Liver (tissue), 7 donors: ENCODE measurements at regions not wholly inside any gene's neighbourhood (a gene's known extent, or its start where the extent isn't known, plus 50 kb on each side); places are given as distances from the start of the nearest gene placed in this dataset.

Experiments used
- DNase-seq: peaks from one replicate; pipeline ENCODE4 v3.0.0-alpha.2; 2017; ENCODE audit warnings: low spot score
- H3K27ac ChIP-seq, 2 donors: one replicate each; pipeline ENCODE4 v1.7.0; 2013; ENCODE audit warnings: inconsistent platforms in 2 of 2, low read length in 2 of 2, control low read depth in 1 of 2, low read depth in 1 of 2, mild to moderate bottlenecking in 1 of 2
- H3K27me3 ChIP-seq, 4 donors: one replicate each; pipeline versions ENCODE4 v1.6.1 to v1.7.0; 2013; ENCODE audit warnings: low read length in 3 of 4, inconsistent platforms in 1 of 4, mild to moderate bottlenecking in 1 of 4, moderate library complexity in 1 of 4; ENCODE audit not compliant: control insufficient read depth in 4 of 4, insufficient read depth in 4 of 4
- H3K36me3 ChIP-seq, 4 donors: one replicate each; pipeline versions ENCODE4 v1.6.1 to v1.7.0; 2013; ENCODE audit warnings: low read length in 3 of 4, mild to moderate bottlenecking in 3 of 4, low read depth in 1 of 4, moderate library complexity in 1 of 4; ENCODE audit not compliant: control insufficient read depth in 4 of 4, insufficient read depth in 3 of 4
- H3K4me1 ChIP-seq, 4 donors: one replicate each; pipeline versions ENCODE4 v1.6.1 to v1.7.0; 2013; ENCODE audit warnings: low read length in 3 of 4, mild to moderate bottlenecking in 3 of 4, moderate library complexity in 1 of 4; ENCODE audit not compliant: control insufficient read depth in 4 of 4, insufficient read depth in 4 of 4
- H3K4me3 ChIP-seq, 3 donors: one replicate each; pipeline versions ENCODE4 v1.6.1 to v1.7.0; 2013; ENCODE audit warnings: low read length in 3 of 3, control low read depth in 1 of 3, low read depth in 1 of 3, mild to moderate bottlenecking in 1 of 3
- H3K9ac ChIP-seq, 2 donors: one replicate each; pipeline ENCODE4 v1.7.0; 2013; ENCODE audit warnings: low read length in 2 of 2, mild to moderate bottlenecking in 2 of 2, moderate library complexity in 2 of 2, control low read depth in 1 of 2, low read depth in 1 of 2
- H3K9me3 ChIP-seq, 4 donors: one replicate each; pipeline versions ENCODE4 v1.6.1 to v1.7.0; 2013; ENCODE audit warnings: low read length in 3 of 4; ENCODE audit not compliant: control insufficient read depth in 4 of 4
- EGR1 ChIP-seq, 2 donors: IDR thresholded peaks; 2 replicates each; pipeline ENCODE4 v1.6.1; 2016 to 2018; ENCODE audit warnings: antibody characterized with exemption in 2 of 2, low read depth in 2 of 2
- FOXA1 ChIP-seq: IDR thresholded peaks from 2 replicates; pipeline ENCODE4 v1.6.1; 2016; ENCODE audit warnings: antibody characterized with exemption
- FOXA2 ChIP-seq: IDR thresholded peaks from 2 replicates; pipeline ENCODE4 v1.6.1; 2016; ENCODE audit warnings: antibody characterized with exemption
- GABPA ChIP-seq, 2 donors: IDR thresholded peaks in 1 of 2; conservative IDR thresholded peaks in 1 of 2; 2 replicates each; pipeline ENCODE4 v1.6.1; 2016; ENCODE audit warnings: antibody characterized with exemption in 2 of 2, mild to moderate bottlenecking in 1 of 2, moderate library complexity in 1 of 2
- HNF4A ChIP-seq, 2 donors: conservative IDR thresholded peaks; 2 replicates each; pipeline ENCODE4 v1.6.1; 2016; ENCODE audit warnings: antibody characterized with exemption in 2 of 2, mild to moderate bottlenecking in 2 of 2
- HNF4G ChIP-seq: IDR thresholded peaks from 2 replicates; pipeline ENCODE4 v1.6.1; 2016; ENCODE audit warnings: antibody characterized with exemption
- JUND ChIP-seq, 2 donors: IDR thresholded peaks; 2 replicates each; pipeline ENCODE4 v1.6.1; 2016; ENCODE audit warnings: antibody characterized with exemption in 2 of 2
- TAF1 ChIP-seq: conservative IDR thresholded peaks from 2 replicates; pipeline ENCODE4 v1.6.1; 2016; ENCODE audit warnings: antibody characterized with exemption, mild to moderate bottlenecking
- YY1 ChIP-seq: IDR thresholded peaks from 2 replicates; pipeline ENCODE4 v1.6.1; 2016; ENCODE audit warnings: antibody characterized with exemption, mild to moderate bottlenecking
- WGBS: extraction: QIAGEN DNeasy Blood & Tissue Kit; methylation state at CpG from one replicate; pipeline ENCODE4 v1.1.7; 2013; 5-methylcytosine and 5-hydroxymethylcytosine counted together
- TF ChIP-seq, protein P1 (sequence below): IDR thresholded peaks from 2 replicates; pipeline ENCODE4 v1.6.1; 2016; ENCODE audit warnings: antibody characterized with exemption
- TF ChIP-seq, protein P2 (sequence below): IDR thresholded peaks from 2 replicates; pipeline ENCODE4 v1.6.1; 2016; ENCODE audit warnings: antibody characterized with exemption
- TF ChIP-seq, protein P3 (sequence below): IDR thresholded peaks from 2 replicates; pipeline ENCODE4 v1.6.1; 2016; ENCODE audit warnings: antibody characterized with exemption
- donor health status: healthy.
- donor health status: healthy.
- donor health status: healthy.
- donor health status: healthy.

DNA sequence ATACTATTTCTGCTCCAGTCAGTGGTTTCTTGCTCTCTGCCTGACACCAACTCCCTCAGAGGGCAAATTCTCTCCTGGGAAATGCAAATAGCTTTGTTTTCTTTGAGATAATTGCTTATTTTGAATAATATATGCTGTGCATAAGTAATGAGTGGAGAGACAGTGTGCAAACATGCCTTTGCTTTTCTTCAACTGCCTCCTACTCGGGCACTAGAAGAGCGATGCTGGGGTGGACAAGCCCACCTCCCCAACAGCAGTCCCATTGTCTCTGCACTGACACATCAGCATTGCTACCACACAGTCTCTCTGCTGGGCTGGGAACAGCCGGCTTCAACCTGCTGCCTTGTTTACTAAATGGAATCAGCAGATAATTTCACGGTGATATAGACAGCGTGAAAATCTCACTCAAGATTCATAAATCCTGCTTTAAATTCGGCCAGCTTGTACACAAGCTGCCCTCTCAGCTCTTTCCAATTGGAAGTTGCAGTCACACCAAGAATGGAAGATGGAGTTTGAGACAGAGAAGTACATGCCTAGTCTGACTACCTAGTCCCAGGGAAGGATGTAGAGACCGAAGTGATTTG, 694.5 kb downstream of the TDRD15 start:
- DNase-seq, result no peak
- no peak overlapping the region for H3K9ac ChIP-seq
- WGBS, result 66% methylated on average over 7 of the region's 7 CpGs
- H3K9me3 ChIP-seq, result no peaks in the 10 kb centered on the region
- H3K4me3 ChIP-seq, result no peak overlapping the region
- H3K27me3 ChIP-seq, result peaks cover 0 to 3% (median 0%) of the 10 kb centered on the region in 4 donors
- no peaks in the 10 kb centered on the region for H3K4me1 ChIP-seq
- H3K27ac ChIP-seq, result no peak overlapping the region
- TF ChIP-seq GABPA (IDR thresholded peaks at IDR 0.05 in 1 of 2, conservative IDR thresholded peaks at IDR 0.05 in 1 of 2) (no peak), FOXA2 (no peak)
- no peaks in the 10 kb centered on the region for H3K36me3 ChIP-seq

DNA sequence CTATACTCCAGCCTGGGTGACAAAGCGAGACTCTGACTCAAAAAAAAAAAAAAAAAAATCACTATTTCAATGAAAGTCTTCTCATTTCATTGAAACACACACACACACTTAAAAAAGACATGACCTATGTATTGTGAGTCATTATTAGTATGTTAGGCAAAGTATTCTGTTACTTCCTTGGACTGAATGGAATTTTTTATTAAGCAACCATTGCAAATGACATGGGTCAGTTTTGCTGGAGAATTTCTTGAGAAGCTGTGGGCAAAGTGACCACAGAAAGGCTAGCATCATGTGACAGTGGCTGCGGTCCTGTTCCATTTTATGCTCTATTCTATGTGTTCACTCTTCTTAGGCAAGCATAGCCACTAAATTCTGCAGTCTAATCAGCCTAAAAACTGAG, 695.7 kb downstream of the TDRD15 start:
- TF ChIP-seq FOXA2, result no peak
- Histone ChIP-seq H3K9ac (no peak overlapping the region), H3K4me1 (no peaks in the 10 kb centered on the region), H3K36me3 (no peaks in the 10 kb centered on the region), H3K4me3 (no peak overlapping the region), H3K27ac (no peak overlapping the region), H3K9me3 (no peaks in the 10 kb centered on the region), H3K27me3 (peaks cover 0 to 3% (median 0%) of the 10 kb centered on the region in 4 donors)
- 94% methylated on average over 2 of the region's 2 CpGs for WGBS
- no peak for DNase-seq

DNA sequence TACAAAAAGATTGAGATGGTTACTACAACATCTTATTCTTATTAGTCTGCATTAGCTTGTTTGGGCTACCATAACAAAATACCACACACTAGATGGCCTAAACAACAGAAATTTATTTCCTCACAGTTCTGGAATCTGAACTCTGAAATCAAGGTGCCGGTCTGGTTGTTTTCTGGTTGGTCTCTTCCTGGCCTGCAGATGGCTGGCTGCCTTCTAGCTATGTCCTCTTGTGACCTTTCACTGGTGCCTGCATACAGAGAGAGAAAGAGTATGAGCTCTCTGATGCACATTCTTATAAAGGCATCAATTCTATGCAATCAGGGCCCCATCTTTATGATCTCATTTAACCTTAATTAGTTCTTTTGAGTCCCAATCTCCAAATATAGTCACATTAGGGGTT, 696.5 kb downstream of the TDRD15 start:
- no peak overlapping the region for H3K9ac ChIP-seq
- no peaks in the 10 kb centered on the region for H3K4me1 ChIP-seq
- no peaks in the 10 kb centered on the region for H3K9me3 ChIP-seq
- 58% methylated on average over 1 of the region's 1 CpG for WGBS
- no peak overlapping the region for H3K4me3 ChIP-seq
- no peak for DNase-seq
- peaks cover 0 to 3% (median 0%) of the 10 kb centered on the region in 4 donors for H3K27me3 ChIP-seq
- no peak for TF ChIP-seq HNF4G
- no peak for TF ChIP-seq EGR1 (IDR thresholded peaks at IDR 0.05; ENCODE audit: low read depth in 2 of 2)
- no peak for TF ChIP-seq JUND (IDR thresholded peaks at IDR 0.05)
- TF ChIP-seq TAF1, result no peak
- TF ChIP-seq, protein P1, sequence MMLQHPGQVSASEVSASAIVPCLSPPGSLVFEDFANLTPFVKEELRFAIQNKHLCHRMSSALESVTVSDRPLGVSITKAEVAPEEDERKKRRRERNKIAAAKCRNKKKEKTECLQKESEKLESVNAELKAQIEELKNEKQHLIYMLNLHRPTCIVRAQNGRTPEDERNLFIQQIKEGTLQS, result no peak
- TF ChIP-seq, protein P2, sequence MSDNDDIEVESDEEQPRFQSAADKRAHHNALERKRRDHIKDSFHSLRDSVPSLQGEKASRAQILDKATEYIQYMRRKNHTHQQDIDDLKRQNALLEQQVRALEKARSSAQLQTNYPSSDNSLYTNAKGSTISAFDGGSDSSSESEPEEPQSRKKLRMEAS, result no peak
- TF ChIP-seq, protein P3, sequence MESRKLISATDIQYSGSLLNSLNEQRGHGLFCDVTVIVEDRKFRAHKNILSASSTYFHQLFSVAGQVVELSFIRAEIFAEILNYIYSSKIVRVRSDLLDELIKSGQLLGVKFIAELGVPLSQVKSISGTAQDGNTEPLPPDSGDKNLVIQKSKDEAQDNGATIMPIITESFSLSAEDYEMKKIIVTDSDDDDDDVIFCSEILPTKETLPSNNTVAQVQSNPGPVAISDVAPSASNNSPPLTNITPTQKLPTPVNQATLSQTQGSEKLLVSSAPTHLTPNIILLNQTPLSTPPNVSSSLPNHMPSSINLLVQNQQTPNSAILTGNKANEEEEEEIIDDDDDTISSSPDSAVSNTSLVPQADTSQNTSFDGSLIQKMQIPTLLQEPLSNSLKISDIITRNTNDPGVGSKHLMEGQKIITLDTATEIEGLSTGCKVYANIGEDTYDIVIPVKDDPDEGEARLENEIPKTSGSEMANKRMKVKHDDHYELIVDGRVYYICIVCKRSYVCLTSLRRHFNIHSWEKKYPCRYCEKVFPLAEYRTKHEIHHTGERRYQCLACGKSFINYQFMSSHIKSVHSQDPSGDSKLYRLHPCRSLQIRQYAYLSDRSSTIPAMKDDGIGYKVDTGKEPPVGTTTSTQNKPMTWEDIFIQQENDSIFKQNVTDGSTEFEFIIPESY, result no peak
- no peak for TF ChIP-seq FOXA1
- TF ChIP-seq YY1, result no peak
- H3K36me3 ChIP-seq, result no peaks in the 10 kb centered on the region
- no peak overlapping the region for H3K27ac ChIP-seq

DNA sequence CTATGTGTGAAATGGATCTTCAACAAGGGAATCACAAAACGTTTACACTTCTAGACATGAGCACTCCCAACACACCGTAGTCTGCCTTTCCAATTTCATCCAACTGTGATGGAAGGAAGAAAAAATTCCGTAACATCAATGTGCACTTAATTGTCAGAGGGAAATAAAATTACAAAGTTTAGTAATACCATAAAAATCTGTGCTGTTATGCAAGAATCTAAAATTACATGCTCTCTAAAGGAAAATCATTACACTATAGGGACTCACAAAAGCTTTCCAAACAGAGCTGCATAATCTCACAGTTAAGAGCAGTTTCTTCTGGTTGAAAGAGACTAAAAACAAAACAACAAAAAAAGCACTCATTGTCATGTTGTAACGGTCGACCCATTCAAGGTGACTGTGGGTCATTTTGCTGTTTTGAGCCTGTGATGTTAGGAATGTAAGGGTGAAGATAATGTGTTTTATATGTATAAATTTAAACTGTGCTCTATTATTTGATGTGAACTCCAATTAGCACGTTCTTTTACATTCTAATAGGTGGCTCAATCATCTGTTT, 698.0 kb downstream of the TDRD15 start:
- peaks cover 0 to 3% (median 0%) of the 10 kb centered on the region in 4 donors for H3K27me3 ChIP-seq
- WGBS, result 53% methylated on average over 6 of the region's 6 CpGs
- H3K27ac ChIP-seq, result no peak overlapping the region
- H3K4me1 ChIP-seq, result no peaks in the 10 kb centered on the region
- no peak for DNase-seq
- peaks cover 0 to 2% (median 0%) of the 10 kb centered on the region in 4 donors for H3K9me3 ChIP-seq
- TF ChIP-seq EGR1 (IDR thresholded peaks at IDR 0.05; ENCODE audit: low read depth in 2 of 2) (no peak), JUND (IDR thresholded peaks at IDR 0.05) (no peak), HNF4A (conservative IDR thresholded peaks at IDR 0.05) (no peak)
- TF ChIP-seq, protein P1, result no peak
- TF ChIP-seq, protein P3, result no peak
- no peak overlapping the region for H3K9ac ChIP-seq
- no peak overlapping the region for H3K4me3 ChIP-seq
- H3K36me3 ChIP-seq, result no peaks in the 10 kb centered on the region
